Parathyroid adenoma (tissue), 2 donors: ENCODE measurements at regions not wholly inside any gene's neighbourhood (a gene's known extent, or its start where the extent isn't known, plus 50 kb on each side); places are given as distances from the start of the nearest gene placed in this dataset.

Experiments
- H2AFZ ChIP-seq: fragments of 300-600 bp; sonication (generic); one replicate; pipeline ENCODE4 v1.7.0; 2017; ENCODE audit warnings: antibody characterized with exemption, mild to moderate bottlenecking
- H3K27ac ChIP-seq: fragments of 300-600 bp; sonication (generic); one replicate; pipeline ENCODE4 v1.7.0; 2017
- H3K27me3 ChIP-seq: fragments of 300-600 bp; sonication (generic); one replicate; pipeline ENCODE4 v1.7.0; 2017; ENCODE audit warnings: low read length; ENCODE audit not compliant: control insufficient read depth, insufficient read depth
- H3K36me3 ChIP-seq: fragments of 300-600 bp; sonication (generic); one replicate; pipeline ENCODE4 v1.7.0; 2017; ENCODE audit warnings: low read length; ENCODE audit not compliant: control insufficient read depth, insufficient read depth
- H3K4me1 ChIP-seq: fragments of 300-600 bp; sonication (generic); one replicate; pipeline ENCODE4 v1.7.0; 2017; ENCODE audit warnings: control low read depth
- H3K4me2 ChIP-seq: fragments of 300-600 bp; sonication (generic); one replicate; pipeline ENCODE4 v1.7.0; 2017; ENCODE audit warnings: low read length
- H3K4me3 ChIP-seq: fragments of 300-600 bp; sonication (generic); one replicate; pipeline ENCODE4 v1.7.0; 2017; ENCODE audit warnings: low read depth, low read length
- H3K79me2 ChIP-seq: fragments of 300-600 bp; sonication (generic); one replicate; pipeline ENCODE4 v1.7.0; 2017; ENCODE audit warnings: control low read depth
- H3K9ac ChIP-seq: fragments of 300-600 bp; sonication (generic); one replicate; pipeline ENCODE4 v1.7.0; 2017; ENCODE audit warnings: mild to moderate bottlenecking
- H3K9me3 ChIP-seq: fragments of 300-600 bp; sonication (generic); one replicate; pipeline ENCODE4 v1.7.0; 2017; ENCODE audit warnings: low read length; ENCODE audit not compliant: control insufficient read depth
- CTCF ChIP-seq: fragments of 300-600 bp; sonication (generic); IDR thresholded peaks from one replicate; pipeline ENCODE4 v1.7.0; 2017; ENCODE audit warnings: antibody characterized with exemption, mild to moderate bottlenecking
- donor health status: primary hyperparathyroidism.

GRCh38 chr12:77736219-77736965 lies 94.3 kb upstream of the NAV3 start:
- H3K9me3 ChIP-seq, result no peaks in the 10 kb centered on the region
- no peaks in the 10 kb centered on the region for H3K79me2 ChIP-seq
- no peak overlapping the region for H3K27ac ChIP-seq
- H3K4me2 ChIP-seq, result no peak overlapping the region
- H2AFZ ChIP-seq, result no peak overlapping the region
- H3K27me3 ChIP-seq, result no peaks in the 10 kb centered on the region
- no peaks in the 10 kb centered on the region for H3K4me1 ChIP-seq
- H3K4me3 ChIP-seq, result no peak overlapping the region
- TF ChIP-seq CTCF, result no peak
- H3K9ac ChIP-seq, result no peak overlapping the region
- H3K36me3 ChIP-seq, result no peaks in the 10 kb centered on the region

- Histone ChIP-seq H3K4me1 (no peaks in the 10 kb centered on the region), H3K4me3 (no peak overlapping the region), H3K27me3 (no peaks in the 10 kb centered on the region), H2AFZ (no peak overlapping the region), H3K9ac (no peak overlapping the region), H3K9me3 (no peaks in the 10 kb centered on the region), H3K27ac (no peak overlapping the region), H3K79me2 (no peaks in the 10 kb centered on the region), H3K4me2 (no peak overlapping the region), H3K36me3 (no peaks in the 10 kb centered on the region)
- no peak for TF ChIP-seq CTCF
These were observed 96.3 kb upstream of the NAV3 start for GRCh38 chr12:77734214-77734883.

GRCh38 chr12:77728018-77728417 lies 102.7 kb upstream of the NAV3 start:
- H3K4me2 ChIP-seq, result no peak overlapping the region
- no peak for TF ChIP-seq CTCF
- no peak overlapping the region for H3K9ac ChIP-seq
- no peak overlapping the region for H3K4me3 ChIP-seq
- no peaks in the 10 kb centered on the region for H3K9me3 ChIP-seq
- H3K27me3 ChIP-seq, result no peaks in the 10 kb centered on the region
- H3K79me2 ChIP-seq, result no peaks in the 10 kb centered on the region
- H3K36me3 ChIP-seq, result no peaks in the 10 kb centered on the region
- H2AFZ ChIP-seq, result no peak overlapping the region
- no peak overlapping the region for H3K27ac ChIP-seq
- H3K4me1 ChIP-seq, result no peaks in the 10 kb centered on the region

- H2AFZ ChIP-seq, result no peak overlapping the region
- H3K9ac ChIP-seq, result no peak overlapping the region
- H3K4me2 ChIP-seq, result no peak overlapping the region
- no peak overlapping the region for H3K4me3 ChIP-seq
- no peaks in the 10 kb centered on the region for H3K36me3 ChIP-seq
- H3K9me3 ChIP-seq, result no peaks in the 10 kb centered on the region
- H3K27me3 ChIP-seq, result no peaks in the 10 kb centered on the region
- TF ChIP-seq CTCF, result no peak
- no peaks in the 10 kb centered on the region for H3K4me1 ChIP-seq
- no peak overlapping the region for H3K27ac ChIP-seq
- H3K79me2 ChIP-seq, result no peaks in the 10 kb centered on the region
These were observed 103.2 kb upstream of the NAV3 start for GRCh38 chr12:77727442-77728001.
